Smooth muscle cell (in vitro differentiated cells): ENCODE measurements at regions not wholly inside any gene's neighbourhood (a gene's known extent, or its start where the extent isn't known, plus 50 kb on each side); places are given as distances from the start of the nearest gene placed in this dataset.
A peak's percentile ranks its signal among the peaks of the same experiment; 100 is the strongest.

ENCODE experiments used
- DNase-seq: peaks from one replicate; lab custom pipeline; 2025; ENCODE audit not compliant: unreplicated experiment; lab: John Stamatoyannopoulos, UW
- H2AFZ ChIP-seq: fragments of 200-600 bp; sonication (generic); 2 replicates; pipeline ENCODE4 v1.6.0; 2016; ENCODE audit warnings: antibody characterized with exemption, low read depth, mild to moderate bottlenecking
- H3F3A ChIP-seq: fragments of 200-600 bp; sonication (generic); 2 replicates; pipeline ENCODE4 v1.6.0; 2017; ENCODE audit warnings: antibody characterized with exemption, low read depth
- H3K27ac ChIP-seq: fragments of 200-600 bp; sonication (generic); 2 replicates; pipeline ENCODE4 v1.5.1; 2016; ENCODE audit warnings: low read depth, mild to moderate bottlenecking
- H3K27me3 ChIP-seq: fragments of 200-600 bp; sonication (generic); 2 replicates; pipeline ENCODE4 v1.6.1; 2016; ENCODE audit warnings: low read depth, mild to moderate bottlenecking
- H3K36me3 ChIP-seq: fragments of 200-600 bp; sonication (generic); 2 replicates; pipeline ENCODE4 v1.5.1; 2016; ENCODE audit warnings: low read depth
- H3K4me1 ChIP-seq: fragments of 200-600 bp; sonication (generic); 2 replicates; pipeline ENCODE4 v1.5.1; 2016; ENCODE audit warnings: low read depth
- H3K4me2 ChIP-seq: fragments of 200-600 bp; sonication (generic); 2 replicates; pipeline ENCODE4 v1.6.0; 2016; ENCODE audit warnings: mild to moderate bottlenecking
- H3K4me3 ChIP-seq: fragments of 200-600 bp; sonication (generic); 2 replicates; pipeline ENCODE4 v1.5.1; 2016; ENCODE audit warnings: mild to moderate bottlenecking
- H3K79me2 ChIP-seq: fragments of 200-600 bp; sonication (generic); 2 replicates; pipeline ENCODE4 v1.6.0; 2016; ENCODE audit warnings: low read depth, mild to moderate bottlenecking
- H3K9ac ChIP-seq: fragments of 200-600 bp; sonication (generic); 2 replicates; pipeline ENCODE4 v1.6.0; 2016; ENCODE audit warnings: low read depth
- H3K9me3 ChIP-seq: fragments of 200-600 bp; sonication (generic); replicated peaks from 2 replicates; pipeline ENCODE4 v1.5.1; 2016; ENCODE audit warnings: low read depth
- H4K20me1 ChIP-seq: fragments of 200-600 bp; sonication (generic); 2 replicates; pipeline ENCODE4 v1.6.0; 2016; ENCODE audit warnings: low read depth
- WGBS: methylation state at CpG from one replicate; pipeline ENCODE4 v1.1.7; 2016; ENCODE audit warnings: low lambda C conversion rate; 5-methylcytosine and 5-hydroxymethylcytosine counted together
- TF ChIP-seq, protein P1 (sequence below): fragments of 200-600 bp; sonication (generic); IDR thresholded peaks from 2 replicates; pipeline ENCODE4 v1.5.1; 2017; ENCODE audit warnings: borderline replicate concordance, mild to moderate bottlenecking, antibody characterized with exemption; ENCODE audit not compliant: insufficient read depth, poor library complexity, severe bottlenecking

DNA sequence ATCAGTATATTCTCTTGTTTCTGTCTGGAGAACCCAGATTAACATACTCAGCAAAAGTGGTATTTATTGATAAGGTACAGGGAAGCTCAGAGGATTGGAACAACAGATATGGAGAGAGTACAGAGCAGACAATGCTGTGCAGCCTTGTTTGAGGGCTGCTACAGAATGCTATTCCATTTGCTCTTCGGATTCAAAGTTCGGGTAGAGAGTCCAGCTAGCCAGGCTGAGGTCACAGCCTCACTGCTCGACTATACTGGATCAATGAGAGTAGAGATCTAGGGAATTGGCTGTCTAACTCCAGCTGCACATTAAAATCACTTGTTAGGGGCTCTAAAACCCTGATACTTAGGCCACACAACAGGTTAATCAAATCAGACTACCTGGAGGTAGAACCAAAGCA lies 200.1 kb upstream of the BTBD3 start:
- no peak overlapping the region for H3K4me2 ChIP-seq
- no peaks in the 10 kb centered on the region for H3K4me1 ChIP-seq
- H3K9ac ChIP-seq, result peak overlapping the region; percentile 53
- no peak overlapping the region for H3K4me3 ChIP-seq
- no peak overlapping the region for H2AFZ ChIP-seq
- 95% methylated on average over 3 of the region's 3 CpGs for WGBS
- peak overlapping the region; percentile 86 for H3K27ac ChIP-seq
- no peaks in the 10 kb centered on the region for H3K79me2 ChIP-seq
- no peaks in the 10 kb centered on the region for H3F3A ChIP-seq
- DNase-seq, result no peak
- H3K9me3 ChIP-seq, result no peaks in the 10 kb centered on the region
- H4K20me1 ChIP-seq, result no peaks in the 10 kb centered on the region
- no peaks in the 10 kb centered on the region for H3K36me3 ChIP-seq
- no peaks in the 10 kb centered on the region for H3K27me3 ChIP-seq
- TF ChIP-seq, protein P1, sequence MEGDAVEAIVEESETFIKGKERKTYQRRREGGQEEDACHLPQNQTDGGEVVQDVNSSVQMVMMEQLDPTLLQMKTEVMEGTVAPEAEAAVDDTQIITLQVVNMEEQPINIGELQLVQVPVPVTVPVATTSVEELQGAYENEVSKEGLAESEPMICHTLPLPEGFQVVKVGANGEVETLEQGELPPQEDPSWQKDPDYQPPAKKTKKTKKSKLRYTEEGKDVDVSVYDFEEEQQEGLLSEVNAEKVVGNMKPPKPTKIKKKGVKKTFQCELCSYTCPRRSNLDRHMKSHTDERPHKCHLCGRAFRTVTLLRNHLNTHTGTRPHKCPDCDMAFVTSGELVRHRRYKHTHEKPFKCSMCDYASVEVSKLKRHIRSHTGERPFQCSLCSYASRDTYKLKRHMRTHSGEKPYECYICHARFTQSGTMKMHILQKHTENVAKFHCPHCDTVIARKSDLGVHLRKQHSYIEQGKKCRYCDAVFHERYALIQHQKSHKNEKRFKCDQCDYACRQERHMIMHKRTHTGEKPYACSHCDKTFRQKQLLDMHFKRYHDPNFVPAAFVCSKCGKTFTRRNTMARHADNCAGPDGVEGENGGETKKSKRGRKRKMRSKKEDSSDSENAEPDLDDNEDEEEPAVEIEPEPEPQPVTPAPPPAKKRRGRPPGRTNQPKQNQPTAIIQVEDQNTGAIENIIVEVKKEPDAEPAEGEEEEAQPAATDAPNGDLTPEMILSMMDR, result no peak

DNA sequence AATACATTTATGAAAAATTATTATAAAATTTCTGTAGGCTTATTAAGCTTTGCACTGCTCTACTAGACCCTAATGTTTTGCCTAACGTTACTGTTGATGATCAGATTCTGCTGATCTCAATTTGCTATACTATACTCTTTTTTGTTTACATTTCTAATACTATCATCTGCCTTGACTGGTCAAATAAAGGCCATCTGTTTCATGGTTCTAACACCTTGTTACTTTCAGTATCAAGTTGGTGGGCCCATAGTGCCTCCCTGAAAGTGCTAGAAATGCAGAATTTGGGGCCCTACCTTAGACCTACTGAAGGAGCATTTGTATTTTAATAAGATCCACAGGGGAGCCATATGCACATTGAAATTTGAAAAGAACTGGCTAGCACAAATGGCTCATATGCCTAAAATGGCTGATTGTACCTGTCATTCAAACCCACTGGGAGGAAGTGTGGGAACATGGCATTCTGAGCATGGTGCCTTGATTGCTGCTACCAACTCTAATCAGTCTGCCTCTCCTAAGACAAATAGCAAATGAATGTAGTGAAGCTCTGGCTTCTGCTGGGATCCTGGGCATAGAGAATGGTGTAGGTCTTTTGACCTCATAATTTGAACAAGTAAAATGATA lies 199.1 kb upstream of the BTBD3 start:
- no peaks in the 10 kb centered on the region for H3K9me3 ChIP-seq
- no peaks in the 10 kb centered on the region for H3K4me1 ChIP-seq
- H3K4me3 ChIP-seq, result no peak overlapping the region
- no peaks in the 10 kb centered on the region for H4K20me1 ChIP-seq
- H3K27me3 ChIP-seq, result no peaks in the 10 kb centered on the region
- H2AFZ ChIP-seq, result no peak overlapping the region
- no peak overlapping the region for H3K27ac ChIP-seq
- no peak overlapping the region for H3K9ac ChIP-seq
- H3K36me3 ChIP-seq, result no peaks in the 10 kb centered on the region
- no peak overlapping the region for H3K4me2 ChIP-seq
- no peak for DNase-seq
- 86% methylated on average over 1 of the region's 1 CpG for WGBS
- H3F3A ChIP-seq, result no peaks in the 10 kb centered on the region
- TF ChIP-seq, protein P1, result no peak
- H3K79me2 ChIP-seq, result no peaks in the 10 kb centered on the region

DNA sequence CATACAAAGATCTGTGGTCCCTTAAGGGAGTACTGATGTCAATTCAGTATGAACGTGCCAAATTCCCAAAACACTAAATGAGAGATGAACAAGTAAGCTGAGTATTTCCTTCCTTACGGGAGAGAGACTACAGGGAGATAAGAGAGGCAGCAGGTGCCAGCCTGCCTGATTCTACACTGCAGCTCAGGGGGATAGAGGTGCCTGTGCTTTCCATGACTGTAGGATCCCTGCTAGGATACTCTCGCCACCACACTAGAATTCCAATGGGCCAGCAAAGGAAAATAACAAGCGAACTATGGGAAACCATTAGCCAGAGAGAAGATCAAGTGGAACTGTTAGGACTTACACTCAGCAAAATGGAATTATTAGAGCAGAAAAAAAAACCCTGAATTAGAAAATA lies 198.5 kb upstream of the BTBD3 start:
- no peak overlapping the region for H3K4me3 ChIP-seq
- H3K27ac ChIP-seq, result no peak overlapping the region
- H4K20me1 ChIP-seq, result no peaks in the 10 kb centered on the region
- no peaks in the 10 kb centered on the region for H3K79me2 ChIP-seq
- no peak overlapping the region for H2AFZ ChIP-seq
- no peaks in the 10 kb centered on the region for H3K36me3 ChIP-seq
- no peak overlapping the region for H3K9ac ChIP-seq
- H3K27me3 ChIP-seq, result no peaks in the 10 kb centered on the region
- TF ChIP-seq, protein P1, result no peak
- no peaks in the 10 kb centered on the region for H3K9me3 ChIP-seq
- DNase-seq, result no peak
- H3K4me1 ChIP-seq, result no peaks in the 10 kb centered on the region
- 77% methylated on average over 4 of the region's 4 CpGs for WGBS
- H3K4me2 ChIP-seq, result no peak overlapping the region
- H3F3A ChIP-seq, result no peaks in the 10 kb centered on the region

DNA sequence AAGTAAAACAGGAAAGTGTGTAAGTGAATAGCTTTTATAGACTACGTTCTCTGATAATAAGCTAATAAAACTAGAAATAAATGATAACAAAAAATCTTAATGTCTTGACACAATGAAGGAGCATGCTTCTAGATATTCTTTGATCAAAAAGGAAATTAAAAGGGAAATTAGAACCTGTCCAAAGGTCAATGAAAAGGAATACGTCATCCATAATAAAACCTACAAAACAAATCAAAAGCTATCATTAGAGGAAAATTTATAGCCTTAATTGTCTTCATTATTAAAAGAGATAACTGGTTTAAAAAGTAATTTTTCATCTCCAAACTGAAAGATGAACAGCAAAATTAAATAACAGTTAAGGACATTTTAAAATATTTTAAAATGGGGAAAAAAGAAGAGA lies 196.3 kb upstream of the BTBD3 start:
- Histone ChIP-seq H4K20me1 (no peaks in the 10 kb centered on the region), H3F3A (no peaks in the 10 kb centered on the region), H3K4me1 (no peaks in the 10 kb centered on the region), H3K36me3 (no peaks in the 10 kb centered on the region), H3K4me3 (no peak overlapping the region), H3K27me3 (no peaks in the 10 kb centered on the region), H3K27ac (no peak overlapping the region), H3K9me3 (no peaks in the 10 kb centered on the region), H3K79me2 (no peaks in the 10 kb centered on the region), H2AFZ (peak overlapping the region; percentile 40), H3K4me2 (no peak overlapping the region), H3K9ac (no peak overlapping the region)
- TF ChIP-seq, protein P1, result no peak
- 91% methylated on average over 2 of the region's 2 CpGs for WGBS
- no peak for DNase-seq
